Liver (tissue), 8 donors: ENCODE measurements at regions not wholly inside any gene's neighbourhood (a gene's known extent, or its start where the extent isn't known, plus 50 kb on each side); places are given as distances from the start of the nearest gene placed in this dataset.

Experiments
- DNase-seq: peaks from one replicate; pipeline ENCODE4 v3.0.0-alpha.2; 2017; ENCODE audit warnings: low spot score
- H3K27ac ChIP-seq, 2 donors: one replicate each; pipeline ENCODE4 v1.7.0; 2013; ENCODE audit warnings: inconsistent platforms in 2 of 2, low read length in 2 of 2, control low read depth in 1 of 2, low read depth in 1 of 2, mild to moderate bottlenecking in 1 of 2
- H3K27me3 ChIP-seq, 4 donors: one replicate each; pipeline versions ENCODE4 v1.6.1 to v1.7.0; 2013; ENCODE audit warnings: low read length in 3 of 4, inconsistent platforms in 1 of 4, mild to moderate bottlenecking in 1 of 4, moderate library complexity in 1 of 4; ENCODE audit not compliant: control insufficient read depth in 4 of 4, insufficient read depth in 4 of 4
- H3K36me3 ChIP-seq, 4 donors: one replicate each; pipeline versions ENCODE4 v1.6.1 to v1.7.0; 2013; ENCODE audit warnings: low read length in 3 of 4, mild to moderate bottlenecking in 3 of 4, low read depth in 1 of 4, moderate library complexity in 1 of 4; ENCODE audit not compliant: control insufficient read depth in 4 of 4, insufficient read depth in 3 of 4
- H3K4me1 ChIP-seq, 4 donors: one replicate each; pipeline versions ENCODE4 v1.6.1 to v1.7.0; 2013; ENCODE audit warnings: low read length in 3 of 4, mild to moderate bottlenecking in 3 of 4, moderate library complexity in 1 of 4; ENCODE audit not compliant: control insufficient read depth in 4 of 4, insufficient read depth in 4 of 4
- H3K4me3 ChIP-seq, 3 donors: one replicate each; pipeline versions ENCODE4 v1.6.1 to v1.7.0; 2013; ENCODE audit warnings: low read length in 3 of 3, control low read depth in 1 of 3, low read depth in 1 of 3, mild to moderate bottlenecking in 1 of 3
- H3K9ac ChIP-seq, 2 donors: one replicate each; pipeline ENCODE4 v1.7.0; 2013; ENCODE audit warnings: low read length in 2 of 2, mild to moderate bottlenecking in 2 of 2, moderate library complexity in 2 of 2, control low read depth in 1 of 2, low read depth in 1 of 2
- H3K9me3 ChIP-seq, 4 donors: one replicate each; pipeline versions ENCODE4 v1.6.1 to v1.7.0; 2013; ENCODE audit warnings: low read length in 3 of 4; ENCODE audit not compliant: control insufficient read depth in 4 of 4
- EGR1 ChIP-seq, 2 donors: IDR thresholded peaks; 2 replicates each; pipeline ENCODE4 v1.6.1; 2016 to 2018; ENCODE audit warnings: antibody characterized with exemption in 2 of 2, low read depth in 2 of 2
- FOXA1 ChIP-seq: IDR thresholded peaks from 2 replicates; pipeline ENCODE4 v1.6.1; 2016; ENCODE audit warnings: antibody characterized with exemption
- FOXA2 ChIP-seq: IDR thresholded peaks from 2 replicates; pipeline ENCODE4 v1.6.1; 2016; ENCODE audit warnings: antibody characterized with exemption
- GABPA ChIP-seq, 2 donors: IDR thresholded peaks in 1 of 2; conservative IDR thresholded peaks in 1 of 2; 2 replicates each; pipeline ENCODE4 v1.6.1; 2016; ENCODE audit warnings: antibody characterized with exemption in 2 of 2, mild to moderate bottlenecking in 1 of 2, moderate library complexity in 1 of 2
- HNF4A ChIP-seq, 2 donors: conservative IDR thresholded peaks; 2 replicates each; pipeline ENCODE4 v1.6.1; 2016; ENCODE audit warnings: antibody characterized with exemption in 2 of 2, mild to moderate bottlenecking in 2 of 2
- HNF4G ChIP-seq: IDR thresholded peaks from 2 replicates; pipeline ENCODE4 v1.6.1; 2016; ENCODE audit warnings: antibody characterized with exemption
- JUND ChIP-seq, 2 donors: IDR thresholded peaks; 2 replicates each; pipeline ENCODE4 v1.6.1; 2016; ENCODE audit warnings: antibody characterized with exemption in 2 of 2
- NR2F2 ChIP-seq: IDR thresholded peaks from 2 replicates; pipeline ENCODE4 v1.6.1; 2016; ENCODE audit warnings: antibody characterized with exemption
- RAD21 ChIP-seq, 2 donors: IDR thresholded peaks; 2 replicates each; pipeline ENCODE4 v1.6.1; 2016; ENCODE audit warnings: antibody characterized with exemption in 2 of 2, mild to moderate bottlenecking in 2 of 2
- TAF1 ChIP-seq: conservative IDR thresholded peaks from 2 replicates; pipeline ENCODE4 v1.6.1; 2016; ENCODE audit warnings: antibody characterized with exemption, mild to moderate bottlenecking
- YY1 ChIP-seq: IDR thresholded peaks from 2 replicates; pipeline ENCODE4 v1.6.1; 2016; ENCODE audit warnings: antibody characterized with exemption, mild to moderate bottlenecking
- WGBS: extraction: QIAGEN DNeasy Blood & Tissue Kit; methylation state at CpG from one replicate; pipeline ENCODE4 v1.1.7; 2013; 5-methylcytosine and 5-hydroxymethylcytosine counted together
- TF ChIP-seq, protein P1 (sequence below): IDR thresholded peaks from 2 replicates; pipeline ENCODE4 v1.6.1; 2016; ENCODE audit warnings: antibody characterized with exemption
- TF ChIP-seq, protein P2 (sequence below): IDR thresholded peaks from 2 replicates; pipeline ENCODE4 v1.6.1; 2016; ENCODE audit warnings: antibody characterized with exemption
- TF ChIP-seq, protein P3 (sequence below): fragments of 150-350 bp; IDR thresholded peaks from 2 replicates; pipeline ENCODE4 v1.5.1; 2017; ENCODE audit warnings: improper control_type of control experiment, low read depth, low read length; ENCODE audit not compliant: missing input control
- TF ChIP-seq, protein P4 (sequence below): IDR thresholded peaks from 2 replicates; pipeline ENCODE4 v1.6.1; 2016; ENCODE audit warnings: antibody characterized with exemption, mild to moderate bottlenecking
- TF ChIP-seq, protein P5 (sequence below): IDR thresholded peaks from 2 replicates; pipeline ENCODE4 v1.6.1; 2016; ENCODE audit warnings: antibody characterized with exemption
- donor health status: healthy.
- donor health status: healthy.
- donor health status: healthy.
- donor health status: healthy.
- donor health status: healthy.

DNA sequence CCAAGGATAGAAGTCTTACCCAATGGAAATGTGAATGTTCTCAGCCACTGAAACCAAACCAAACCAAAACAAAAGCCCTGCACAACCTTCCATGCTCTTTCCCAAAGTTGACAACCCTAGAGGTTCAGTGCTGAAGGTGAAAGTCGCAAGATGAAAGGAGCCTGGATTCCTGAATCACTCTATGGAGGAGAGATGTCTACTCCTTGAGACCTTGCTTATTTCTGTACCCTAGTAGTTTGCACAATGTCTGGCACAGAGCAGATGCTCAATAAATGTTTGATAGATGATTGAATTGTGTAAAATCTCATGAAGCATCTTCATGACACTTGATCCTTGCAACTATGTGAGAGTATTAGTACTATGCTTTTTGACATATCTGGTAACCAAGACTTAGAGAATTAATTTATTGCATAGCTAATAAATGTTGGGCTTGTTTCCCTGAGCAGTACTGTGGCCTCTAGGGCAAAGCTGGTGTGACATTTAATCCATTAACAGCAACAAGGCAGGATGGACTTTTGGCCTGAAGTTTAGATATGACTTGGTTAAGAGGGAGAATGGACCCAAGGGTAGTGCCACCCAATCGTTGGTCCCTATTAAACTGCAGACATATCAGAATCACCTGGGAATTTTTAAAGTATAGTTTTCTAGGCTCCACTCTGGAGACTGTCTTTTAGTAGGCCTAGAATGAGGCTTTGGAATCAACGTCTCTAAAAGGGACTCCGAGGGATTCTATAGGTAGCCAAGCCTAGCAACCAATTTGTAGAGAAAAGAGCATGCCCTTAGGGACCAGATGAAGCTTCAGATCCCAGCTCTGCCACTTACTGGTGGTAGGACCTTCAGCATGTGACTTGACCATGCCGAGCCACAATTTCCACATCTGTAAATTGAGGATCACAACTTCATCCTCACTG, 145.9 kb downstream of the DDX1 start:
- Histone ChIP-seq H3K4me3 (no peak overlapping the region), H3K9ac (no peak overlapping the region), H3K36me3 (no peaks in the 10 kb centered on the region), H3K27me3 (no peaks in the 10 kb centered on the region), H3K4me1 (peaks cover 2 to 14% (median 5%) of the 10 kb centered on the region in 4 donors), H3K9me3 (no peaks in the 10 kb centered on the region), H3K27ac (no peak overlapping the region)
- TF ChIP-seq, protein P1, sequence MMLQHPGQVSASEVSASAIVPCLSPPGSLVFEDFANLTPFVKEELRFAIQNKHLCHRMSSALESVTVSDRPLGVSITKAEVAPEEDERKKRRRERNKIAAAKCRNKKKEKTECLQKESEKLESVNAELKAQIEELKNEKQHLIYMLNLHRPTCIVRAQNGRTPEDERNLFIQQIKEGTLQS, result no peak
- TF ChIP-seq FOXA2 (no peak), RAD21 (IDR thresholded peaks at IDR 0.05) (no peak), EGR1 (IDR thresholded peaks at IDR 0.05; ENCODE audit: low read depth in 2 of 2) (no peak), HNF4A (conservative IDR thresholded peaks at IDR 0.05) (no peak), JUND (IDR thresholded peaks at IDR 0.05) (no peak), NR2F2 (no peak), GABPA (IDR thresholded peaks at IDR 0.05 in 1 of 2, conservative IDR thresholded peaks at IDR 0.05 in 1 of 2) (no peak)
- TF ChIP-seq, protein P2, sequence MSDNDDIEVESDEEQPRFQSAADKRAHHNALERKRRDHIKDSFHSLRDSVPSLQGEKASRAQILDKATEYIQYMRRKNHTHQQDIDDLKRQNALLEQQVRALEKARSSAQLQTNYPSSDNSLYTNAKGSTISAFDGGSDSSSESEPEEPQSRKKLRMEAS, result no peak
- TF ChIP-seq, protein P3, sequence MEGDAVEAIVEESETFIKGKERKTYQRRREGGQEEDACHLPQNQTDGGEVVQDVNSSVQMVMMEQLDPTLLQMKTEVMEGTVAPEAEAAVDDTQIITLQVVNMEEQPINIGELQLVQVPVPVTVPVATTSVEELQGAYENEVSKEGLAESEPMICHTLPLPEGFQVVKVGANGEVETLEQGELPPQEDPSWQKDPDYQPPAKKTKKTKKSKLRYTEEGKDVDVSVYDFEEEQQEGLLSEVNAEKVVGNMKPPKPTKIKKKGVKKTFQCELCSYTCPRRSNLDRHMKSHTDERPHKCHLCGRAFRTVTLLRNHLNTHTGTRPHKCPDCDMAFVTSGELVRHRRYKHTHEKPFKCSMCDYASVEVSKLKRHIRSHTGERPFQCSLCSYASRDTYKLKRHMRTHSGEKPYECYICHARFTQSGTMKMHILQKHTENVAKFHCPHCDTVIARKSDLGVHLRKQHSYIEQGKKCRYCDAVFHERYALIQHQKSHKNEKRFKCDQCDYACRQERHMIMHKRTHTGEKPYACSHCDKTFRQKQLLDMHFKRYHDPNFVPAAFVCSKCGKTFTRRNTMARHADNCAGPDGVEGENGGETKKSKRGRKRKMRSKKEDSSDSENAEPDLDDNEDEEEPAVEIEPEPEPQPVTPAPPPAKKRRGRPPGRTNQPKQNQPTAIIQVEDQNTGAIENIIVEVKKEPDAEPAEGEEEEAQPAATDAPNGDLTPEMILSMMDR, result no peak
- TF ChIP-seq, protein P4, sequence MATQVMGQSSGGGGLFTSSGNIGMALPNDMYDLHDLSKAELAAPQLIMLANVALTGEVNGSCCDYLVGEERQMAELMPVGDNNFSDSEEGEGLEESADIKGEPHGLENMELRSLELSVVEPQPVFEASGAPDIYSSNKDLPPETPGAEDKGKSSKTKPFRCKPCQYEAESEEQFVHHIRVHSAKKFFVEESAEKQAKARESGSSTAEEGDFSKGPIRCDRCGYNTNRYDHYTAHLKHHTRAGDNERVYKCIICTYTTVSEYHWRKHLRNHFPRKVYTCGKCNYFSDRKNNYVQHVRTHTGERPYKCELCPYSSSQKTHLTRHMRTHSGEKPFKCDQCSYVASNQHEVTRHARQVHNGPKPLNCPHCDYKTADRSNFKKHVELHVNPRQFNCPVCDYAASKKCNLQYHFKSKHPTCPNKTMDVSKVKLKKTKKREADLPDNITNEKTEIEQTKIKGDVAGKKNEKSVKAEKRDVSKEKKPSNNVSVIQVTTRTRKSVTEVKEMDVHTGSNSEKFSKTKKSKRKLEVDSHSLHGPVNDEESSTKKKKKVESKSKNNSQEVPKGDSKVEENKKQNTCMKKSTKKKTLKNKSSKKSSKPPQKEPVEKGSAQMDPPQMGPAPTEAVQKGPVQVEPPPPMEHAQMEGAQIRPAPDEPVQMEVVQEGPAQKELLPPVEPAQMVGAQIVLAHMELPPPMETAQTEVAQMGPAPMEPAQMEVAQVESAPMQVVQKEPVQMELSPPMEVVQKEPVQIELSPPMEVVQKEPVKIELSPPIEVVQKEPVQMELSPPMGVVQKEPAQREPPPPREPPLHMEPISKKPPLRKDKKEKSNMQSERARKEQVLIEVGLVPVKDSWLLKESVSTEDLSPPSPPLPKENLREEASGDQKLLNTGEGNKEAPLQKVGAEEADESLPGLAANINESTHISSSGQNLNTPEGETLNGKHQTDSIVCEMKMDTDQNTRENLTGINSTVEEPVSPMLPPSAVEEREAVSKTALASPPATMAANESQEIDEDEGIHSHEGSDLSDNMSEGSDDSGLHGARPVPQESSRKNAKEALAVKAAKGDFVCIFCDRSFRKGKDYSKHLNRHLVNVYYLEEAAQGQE, result no peak
- WGBS, result 92% methylated on average over 5 of the region's 5 CpGs
- no peak for DNase-seq

DNA sequence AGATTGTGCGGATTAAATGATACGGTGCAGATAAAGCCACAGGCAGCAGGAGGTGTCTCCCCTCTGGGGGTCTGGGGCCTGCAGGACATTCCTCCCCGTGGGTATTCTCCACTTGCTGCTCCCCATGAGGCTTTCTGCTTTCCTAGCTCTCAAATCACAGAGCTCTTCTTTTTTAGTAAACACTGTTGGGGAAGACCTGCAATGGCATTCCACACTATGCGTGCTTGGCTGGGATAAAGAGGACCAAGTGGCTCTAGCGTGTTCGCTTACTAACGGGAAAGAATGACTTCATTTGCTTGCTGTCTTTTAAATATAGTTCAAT, 146.5 kb downstream of the DDX1 start:
- Histone ChIP-seq H3K27me3 (no peaks in the 10 kb centered on the region), H3K36me3 (no peaks in the 10 kb centered on the region), H3K9ac (no peak overlapping the region), H3K4me3 (no peak overlapping the region), H3K27ac (no peak overlapping the region), H3K4me1 (peaks cover 2 to 14% (median 5%) of the 10 kb centered on the region in 4 donors), H3K9me3 (no peaks in the 10 kb centered on the region)
- no peak for DNase-seq
- 95% methylated on average over 7 of the region's 7 CpGs for WGBS
- no peak for TF ChIP-seq YY1
- no peak for TF ChIP-seq FOXA2
- TF ChIP-seq, protein P4, result no peak
- no peak for TF ChIP-seq JUND (IDR thresholded peaks at IDR 0.05)
- no peak for TF ChIP-seq TAF1
- TF ChIP-seq, protein P2, result no peak
- TF ChIP-seq, protein P1, result no peak
- TF ChIP-seq HNF4A (conservative IDR thresholded peaks at IDR 0.05), result no peak
- no peak for TF ChIP-seq HNF4G
- no peak for TF ChIP-seq FOXA1
- TF ChIP-seq RAD21 (IDR thresholded peaks at IDR 0.05), result no peak
- TF ChIP-seq, protein P5, sequence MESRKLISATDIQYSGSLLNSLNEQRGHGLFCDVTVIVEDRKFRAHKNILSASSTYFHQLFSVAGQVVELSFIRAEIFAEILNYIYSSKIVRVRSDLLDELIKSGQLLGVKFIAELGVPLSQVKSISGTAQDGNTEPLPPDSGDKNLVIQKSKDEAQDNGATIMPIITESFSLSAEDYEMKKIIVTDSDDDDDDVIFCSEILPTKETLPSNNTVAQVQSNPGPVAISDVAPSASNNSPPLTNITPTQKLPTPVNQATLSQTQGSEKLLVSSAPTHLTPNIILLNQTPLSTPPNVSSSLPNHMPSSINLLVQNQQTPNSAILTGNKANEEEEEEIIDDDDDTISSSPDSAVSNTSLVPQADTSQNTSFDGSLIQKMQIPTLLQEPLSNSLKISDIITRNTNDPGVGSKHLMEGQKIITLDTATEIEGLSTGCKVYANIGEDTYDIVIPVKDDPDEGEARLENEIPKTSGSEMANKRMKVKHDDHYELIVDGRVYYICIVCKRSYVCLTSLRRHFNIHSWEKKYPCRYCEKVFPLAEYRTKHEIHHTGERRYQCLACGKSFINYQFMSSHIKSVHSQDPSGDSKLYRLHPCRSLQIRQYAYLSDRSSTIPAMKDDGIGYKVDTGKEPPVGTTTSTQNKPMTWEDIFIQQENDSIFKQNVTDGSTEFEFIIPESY, result no peak
- no peak for TF ChIP-seq GABPA (IDR thresholded peaks at IDR 0.05 in 1 of 2, conservative IDR thresholded peaks at IDR 0.05 in 1 of 2)
